ENCODE measurements at regions not wholly inside any gene's neighbourhood (a gene's known extent, or its start where the extent isn't known, plus 50 kb on each side); places are given as distances from the start of the nearest gene placed in this dataset.
"Not testable (repeated sequence)": the region's sequence is repeated elsewhere in the genome, so short reads cannot be mapped to it uniquely, and the experiment has no call there.

DNA sequence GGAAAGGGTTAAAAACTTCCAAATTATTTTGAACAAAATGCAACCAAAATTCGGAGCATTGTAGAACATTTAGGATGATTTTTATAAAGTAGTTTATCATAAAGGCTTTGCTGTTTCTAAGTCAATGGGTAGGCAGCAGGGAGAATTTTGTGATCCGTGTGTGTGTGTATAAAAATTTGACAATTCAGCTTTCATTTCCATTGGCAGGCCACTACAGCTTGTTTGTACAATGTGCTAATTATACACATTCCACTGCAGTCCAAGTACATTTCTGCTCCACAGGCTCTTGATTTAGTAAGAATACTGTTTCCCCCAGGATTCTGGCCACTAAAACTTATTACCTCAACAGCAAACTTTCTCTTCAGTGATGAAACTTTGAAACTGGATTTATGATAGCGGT lies 71.8 kb upstream of the LTBP1 start:
- H3K36me3 ChIP-seq (ENCODE audit: low read depth) = no peaks in the 10 kb centered on the region

GRCh38 chr2:32877587-32878510 lies 68.9 kb upstream of the LTBP1 start:
- Histone ChIP-seq H3K4me3 (ENCODE audit: severe bottlenecking) (no peak overlapping the region), H3K36me3 (ENCODE audit: low read depth) (no peaks in the 10 kb centered on the region), H3K27ac (ENCODE audit: poor library complexity, severe bottlenecking) (no peak overlapping the region), H3K9me3 (ENCODE audit: severe bottlenecking) (no peaks in the 10 kb centered on the region), H3K4me1 (ENCODE audit: insufficient read depth, poor library complexity, severe bottlenecking) (no peaks in the 10 kb centered on the region), H3K27me3 (ENCODE audit: insufficient read depth, poor library complexity, severe bottlenecking) (no peaks in the 10 kb centered on the region)
- no peak for ATAC-seq (ENCODE audit: low read depth)
- TF ChIP-seq CTCF (IDR thresholded peaks at IDR 0.05; ENCODE audit: poor library complexity, severe bottlenecking) = no peak
- no peak for DNase-seq (ENCODE audit: low spot score)

More for the DNA sequence above, 71.8 kb upstream of the LTBP1 start:
- H3K4me3 ChIP-seq (ENCODE audit: severe bottlenecking) = no peak overlapping the region
- H3K9me3 ChIP-seq (ENCODE audit: severe bottlenecking) = no peaks in the 10 kb centered on the region
- no peak for DNase-seq (ENCODE audit: low spot score)
- no peaks in the 10 kb centered on the region for H3K4me1 ChIP-seq (ENCODE audit: insufficient read depth, poor library complexity, severe bottlenecking)
- H3K27ac ChIP-seq (ENCODE audit: poor library complexity, severe bottlenecking) = no peak overlapping the region
- no peak for ATAC-seq (ENCODE audit: low read depth)
- no peak for TF ChIP-seq CTCF (IDR thresholded peaks at IDR 0.05; ENCODE audit: poor library complexity, severe bottlenecking)
- H3K27me3 ChIP-seq (ENCODE audit: insufficient read depth, poor library complexity, severe bottlenecking) = no peaks in the 10 kb centered on the region

DNA sequence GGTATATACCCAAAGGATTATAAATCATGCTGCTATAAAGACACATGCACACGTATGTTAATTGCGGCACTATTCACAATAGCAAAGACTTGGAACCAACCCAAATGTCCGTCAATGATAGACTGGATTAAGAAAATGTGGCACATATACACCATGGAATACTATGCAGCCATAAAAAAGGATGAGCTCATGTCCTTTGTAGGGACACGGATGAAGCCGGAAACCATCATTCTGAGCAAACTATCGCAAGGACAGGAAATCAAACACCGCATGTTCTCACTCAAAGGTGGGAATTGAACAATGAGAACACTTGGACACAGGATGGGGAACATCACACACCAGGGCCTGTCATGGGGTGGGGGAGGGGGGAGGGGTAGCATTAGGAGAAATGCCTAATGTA lies 66.8 kb upstream of the LTBP1 start:
- not testable (repeated sequence) for ATAC-seq (ENCODE audit: low read depth); H3K27me3 ChIP-seq (ENCODE audit: insufficient read depth, poor library complexity, severe bottlenecking); H3K9me3 ChIP-seq (ENCODE audit: severe bottlenecking); H3K27ac ChIP-seq (ENCODE audit: poor library complexity, severe bottlenecking); H3K36me3 ChIP-seq (ENCODE audit: low read depth); H3K4me1 ChIP-seq (ENCODE audit: insufficient read depth, poor library complexity, severe bottlenecking); DNase-seq (ENCODE audit: low spot score); H3K4me3 ChIP-seq (ENCODE audit: severe bottlenecking)

DNA sequence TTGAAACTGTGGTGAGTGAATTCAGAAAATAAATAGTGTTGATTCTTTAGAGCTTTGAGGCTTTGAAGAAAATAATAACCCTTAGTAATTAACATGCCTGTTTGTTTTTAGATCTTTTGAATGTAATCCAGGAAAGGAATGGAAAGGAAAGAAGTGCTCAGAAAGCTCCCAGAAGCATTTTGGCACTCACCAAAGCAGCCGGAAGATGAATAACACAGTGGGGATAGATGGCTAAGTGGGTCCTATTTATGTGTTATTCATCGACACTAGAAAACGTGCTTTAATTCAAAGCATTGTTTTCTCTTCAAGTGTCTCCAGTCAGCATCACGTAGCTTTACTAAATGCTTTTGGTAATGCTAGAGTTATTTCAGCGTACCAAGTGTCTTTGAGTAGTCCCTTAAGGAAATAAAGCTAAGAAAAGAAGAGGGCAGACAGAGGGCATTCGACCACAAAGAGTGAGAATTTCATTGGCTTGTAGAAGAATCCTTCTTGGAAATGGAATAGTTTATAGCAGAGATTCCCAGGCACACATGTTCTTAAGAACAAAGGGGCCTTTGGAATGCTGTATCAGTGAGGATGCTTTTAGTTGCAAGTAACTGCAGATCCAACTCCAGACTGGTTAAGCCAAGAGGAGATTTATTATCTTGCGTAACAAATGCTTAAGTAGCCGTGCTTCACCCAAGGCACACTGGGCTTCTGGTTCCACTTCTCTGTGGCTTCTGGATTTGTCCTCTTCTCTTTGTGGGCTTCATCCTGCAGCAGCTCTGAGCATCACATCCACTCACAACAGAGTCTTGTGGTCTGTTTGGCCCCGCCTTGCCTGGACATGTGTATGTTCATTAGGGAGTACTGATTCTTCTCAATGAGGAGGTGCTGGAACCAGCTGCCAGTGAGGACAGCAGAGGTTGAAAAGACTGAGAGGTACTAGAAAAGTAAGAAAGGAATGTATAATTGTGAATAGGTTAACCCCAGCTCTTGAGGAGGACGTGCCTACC lies 63.6 kb upstream of the LTBP1 start:
- H3K27ac ChIP-seq (ENCODE audit: poor library complexity, severe bottlenecking) = no peak overlapping the region
- DNase-seq (ENCODE audit: low spot score) (no peak), ATAC-seq (ENCODE audit: low read depth) (no peak)
- H3K4me3 ChIP-seq (ENCODE audit: severe bottlenecking) = no peak overlapping the region
- H3K4me1 ChIP-seq (ENCODE audit: insufficient read depth, poor library complexity, severe bottlenecking) = no peaks in the 10 kb centered on the region
- H3K36me3 ChIP-seq (ENCODE audit: low read depth) = no peaks in the 10 kb centered on the region
- no peaks in the 10 kb centered on the region for H3K27me3 ChIP-seq (ENCODE audit: insufficient read depth, poor library complexity, severe bottlenecking)
- no peak for TF ChIP-seq CTCF (IDR thresholded peaks at IDR 0.05; ENCODE audit: poor library complexity, severe bottlenecking)
- H3K9me3 ChIP-seq (ENCODE audit: severe bottlenecking) = no peaks in the 10 kb centered on the region

DNA sequence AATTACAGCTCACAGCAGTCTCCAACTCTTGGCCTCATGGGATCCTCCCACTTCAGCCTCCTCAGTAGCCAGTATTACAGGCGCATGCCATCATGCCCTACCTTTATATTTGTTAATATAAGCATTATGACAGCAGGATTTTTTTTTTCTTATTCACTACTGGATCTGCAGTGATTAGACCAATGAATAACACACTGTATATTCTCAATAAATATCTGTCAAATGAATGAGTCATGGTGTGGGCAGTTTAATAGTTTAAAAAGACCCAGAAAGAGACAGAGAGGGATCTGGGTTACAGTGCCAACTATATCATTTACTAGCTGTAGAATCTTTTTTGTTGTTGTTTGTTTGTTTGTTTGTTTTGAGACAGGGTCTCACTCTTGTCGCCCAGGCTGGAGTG lies 62.4 kb upstream of the LTBP1 start:
- TF ChIP-seq CTCF (IDR thresholded peaks at IDR 0.05; ENCODE audit: poor library complexity, severe bottlenecking) = no peak
- H3K4me3 ChIP-seq (ENCODE audit: severe bottlenecking) = no peak overlapping the region
- no peaks in the 10 kb centered on the region for H3K36me3 ChIP-seq (ENCODE audit: low read depth)
- H3K9me3 ChIP-seq (ENCODE audit: severe bottlenecking) = no peaks in the 10 kb centered on the region
- no peaks in the 10 kb centered on the region for H3K27me3 ChIP-seq (ENCODE audit: insufficient read depth, poor library complexity, severe bottlenecking)
- H3K27ac ChIP-seq (ENCODE audit: poor library complexity, severe bottlenecking) = no peak overlapping the region
- peak; percentile 35; the same call in 1 of the 3 replicates for ATAC-seq (ENCODE audit: low read depth)
- H3K4me1 ChIP-seq (ENCODE audit: insufficient read depth, poor library complexity, severe bottlenecking) = no peaks in the 10 kb centered on the region
- no peak for DNase-seq (ENCODE audit: low spot score)

GRCh38 chr2:32886397-32887055 lies 60.2 kb upstream of the LTBP1 start:
- H3K9me3 ChIP-seq (ENCODE audit: severe bottlenecking); H3K27ac ChIP-seq (ENCODE audit: poor library complexity, severe bottlenecking); DNase-seq (ENCODE audit: low spot score); H3K4me3 ChIP-seq (ENCODE audit: severe bottlenecking); H3K36me3 ChIP-seq (ENCODE audit: low read depth); H3K4me1 ChIP-seq (ENCODE audit: insufficient read depth, poor library complexity, severe bottlenecking); H3K27me3 ChIP-seq (ENCODE audit: insufficient read depth, poor library complexity, severe bottlenecking); ATAC-seq (ENCODE audit: low read depth): not testable (repeated sequence)

Measured in RWPE2 (cell line).